ENCODE measurements at regions not wholly inside any gene's neighbourhood (a gene's known extent, or its start where the extent isn't known, plus 50 kb on each side); places are given as distances from the start of the nearest gene placed in this dataset.
"Not testable (repeated sequence)": the region's sequence is repeated elsewhere in the genome, so short reads cannot be mapped to it uniquely, and the experiment has no call there.

DNA sequence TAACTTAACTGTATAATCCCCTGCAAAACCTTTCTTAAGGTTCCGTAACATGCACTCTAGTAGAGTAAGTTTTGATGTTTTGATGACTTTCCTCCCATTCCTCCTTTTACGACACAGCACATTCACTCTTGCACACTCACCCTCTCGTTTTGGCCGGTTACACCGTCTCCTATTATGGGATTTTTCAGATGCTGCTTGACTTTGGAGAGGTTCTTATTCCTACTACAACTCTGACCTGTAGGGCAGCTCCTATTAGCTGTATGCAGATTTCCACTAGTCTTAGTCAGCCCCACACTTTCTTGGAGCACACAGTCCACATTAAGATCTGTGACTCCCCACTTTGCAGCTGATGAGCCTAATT lies 223.7 kb upstream of the SYNCRIP start:
- TF ChIP-seq, protein P1, sequence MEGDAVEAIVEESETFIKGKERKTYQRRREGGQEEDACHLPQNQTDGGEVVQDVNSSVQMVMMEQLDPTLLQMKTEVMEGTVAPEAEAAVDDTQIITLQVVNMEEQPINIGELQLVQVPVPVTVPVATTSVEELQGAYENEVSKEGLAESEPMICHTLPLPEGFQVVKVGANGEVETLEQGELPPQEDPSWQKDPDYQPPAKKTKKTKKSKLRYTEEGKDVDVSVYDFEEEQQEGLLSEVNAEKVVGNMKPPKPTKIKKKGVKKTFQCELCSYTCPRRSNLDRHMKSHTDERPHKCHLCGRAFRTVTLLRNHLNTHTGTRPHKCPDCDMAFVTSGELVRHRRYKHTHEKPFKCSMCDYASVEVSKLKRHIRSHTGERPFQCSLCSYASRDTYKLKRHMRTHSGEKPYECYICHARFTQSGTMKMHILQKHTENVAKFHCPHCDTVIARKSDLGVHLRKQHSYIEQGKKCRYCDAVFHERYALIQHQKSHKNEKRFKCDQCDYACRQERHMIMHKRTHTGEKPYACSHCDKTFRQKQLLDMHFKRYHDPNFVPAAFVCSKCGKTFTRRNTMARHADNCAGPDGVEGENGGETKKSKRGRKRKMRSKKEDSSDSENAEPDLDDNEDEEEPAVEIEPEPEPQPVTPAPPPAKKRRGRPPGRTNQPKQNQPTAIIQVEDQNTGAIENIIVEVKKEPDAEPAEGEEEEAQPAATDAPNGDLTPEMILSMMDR (IDR thresholded peaks at IDR 0.05) = no peak
- 24 to 27% methylated on average over 5 of the region's 5 CpGs for WGBS, 2 donors
- Histone ChIP-seq H3K27me3 (no peaks in the 10 kb centered on the region), H3K9me3 (no peaks in the 10 kb centered on the region), H3K36me3 (no peaks in the 10 kb centered on the region), H3K27ac (peak overlapping the region in 3 of 4 donors; percentile 56 to 74 (median 65)), H3K4me3 (peak overlapping the region in 3 of 4 donors; percentile 8 to 45 (median 24)), H3K4me1 (peaks cover 11 to 35% (median 24%) of the 10 kb centered on the region in 3 donors)
- FAIRE-seq = no peak
- ATAC-seq = peak; percentile 6 to 37 (median 17)
- no peak for DNase-seq
- intact Hi-C loops (cut with DNase I) = no loop called here

DNA sequence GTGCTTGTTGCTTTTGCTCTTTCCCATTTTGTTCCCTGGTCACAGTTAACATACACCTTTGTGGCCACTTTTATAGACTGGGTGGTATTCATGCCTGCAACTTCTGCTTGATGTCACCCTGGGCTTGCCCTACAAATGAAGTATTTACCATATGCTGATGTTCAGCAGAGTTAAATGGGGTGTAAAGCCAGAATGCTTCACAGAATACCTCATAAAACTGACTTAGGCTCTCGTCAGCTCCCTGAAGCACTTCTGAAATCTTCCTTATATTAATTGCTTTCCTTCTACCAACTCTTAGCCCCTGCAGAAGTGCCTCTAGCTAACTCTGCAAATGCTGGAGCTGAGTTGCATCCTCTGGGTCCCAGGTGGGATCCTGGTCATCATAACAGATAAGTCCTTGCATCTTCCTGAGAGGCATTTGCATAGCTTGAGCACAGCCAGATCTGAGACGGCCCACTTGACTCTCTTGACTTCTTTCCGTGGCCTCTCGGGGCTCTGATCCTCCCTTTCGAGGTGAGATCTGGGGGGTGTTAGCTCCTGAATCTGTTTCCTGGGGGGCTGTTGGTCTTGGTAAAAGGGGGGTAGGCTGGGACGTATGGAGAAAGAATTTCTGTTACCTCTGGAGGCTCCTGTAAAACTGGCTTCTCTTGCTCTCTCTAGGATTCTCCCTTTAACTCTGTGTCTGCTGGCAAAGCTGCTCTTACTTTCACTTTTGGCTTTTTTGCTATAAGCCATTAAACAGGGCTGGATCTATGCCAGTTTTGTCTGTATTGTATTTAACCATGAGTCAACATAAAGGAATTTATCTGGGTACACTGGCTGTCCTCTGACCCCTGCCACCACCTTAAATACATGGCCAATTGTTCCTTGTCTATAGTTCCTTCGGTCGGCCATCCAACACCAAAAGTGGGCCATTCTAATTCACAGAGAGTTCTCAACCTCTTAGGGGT lies 223.0 kb upstream of the SYNCRIP start:
- Histone ChIP-seq H3K27ac (peak overlapping the region; percentile 39 to 74 (median 54)), H3K9me3 (no peaks in the 10 kb centered on the region), H3K27me3 (no peaks in the 10 kb centered on the region), H3K4me3 (peak overlapping the region in 3 of 4 donors; percentile 8 to 45 (median 24)), H3K36me3 (no peaks in the 10 kb centered on the region), H3K4me1 (peaks cover 11 to 35% (median 24%) of the 10 kb centered on the region in 3 donors)
- DNase-seq = peak in 1 of 6 donors; percentile 23
- no peak for FAIRE-seq
- intact Hi-C loops (cut with DNase I) = no loop called here
- 4 to 7% methylated on average over 8 of the region's 8 CpGs for WGBS, 2 donors
- peak; percentile 19 to 62 (median 47) for ATAC-seq
- TF ChIP-seq, protein P1 (IDR thresholded peaks at IDR 0.05) = no peak

DNA sequence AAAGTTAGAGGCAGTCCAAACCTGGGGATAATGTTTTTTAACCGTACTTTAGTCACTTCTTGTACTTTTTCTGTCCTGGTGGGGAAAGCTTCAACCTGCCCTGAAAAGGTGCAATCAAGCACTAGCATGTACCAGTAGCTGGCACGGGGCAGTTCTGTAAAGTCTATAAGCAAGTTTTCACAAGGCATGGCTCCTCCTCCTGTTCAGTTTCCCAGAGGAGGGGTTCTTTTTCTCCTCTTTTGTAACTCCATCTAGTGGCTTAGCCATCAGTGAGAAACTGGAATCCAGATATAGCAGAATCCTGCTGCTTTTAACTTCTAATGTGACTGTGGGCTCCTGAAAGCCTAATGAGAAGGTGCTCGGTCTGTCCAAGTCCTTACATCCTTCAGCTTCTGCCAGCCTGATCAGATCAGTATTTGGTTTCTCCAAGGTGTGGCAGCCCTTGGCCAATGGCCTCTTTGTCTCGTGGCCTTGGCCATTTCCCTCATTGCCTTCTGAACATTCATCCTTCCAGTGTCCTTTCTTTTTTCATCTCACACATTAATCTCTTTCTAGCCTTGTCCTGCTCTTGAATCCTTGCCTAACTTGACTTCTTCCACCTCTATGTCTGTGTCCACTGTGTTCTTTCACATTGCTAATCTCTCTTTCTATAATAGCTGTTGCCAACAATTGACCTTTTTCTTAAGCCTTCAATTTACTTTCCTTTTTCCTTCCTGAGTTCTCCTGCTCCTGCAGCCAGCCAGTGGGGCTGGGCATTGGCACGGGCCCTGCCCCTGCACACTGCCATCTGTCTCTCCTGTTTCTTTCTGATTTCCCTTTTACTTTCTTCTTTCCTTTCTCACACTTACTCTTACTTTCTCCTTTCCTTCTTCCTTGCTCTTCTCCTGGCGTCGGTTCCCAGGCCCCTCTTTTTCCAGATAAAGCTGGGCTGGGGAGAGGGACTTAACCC lies 222.0 kb upstream of the SYNCRIP start:
- no peaks in the 10 kb centered on the region for H3K9me3 ChIP-seq
- FAIRE-seq = no peak
- no peaks in the 10 kb centered on the region for H3K27me3 ChIP-seq
- peak overlapping the region in 2 of 4 donors; percentile 24 to 45 for H3K4me3 ChIP-seq
- H3K36me3 ChIP-seq = no peaks in the 10 kb centered on the region
- peaks cover 11 to 35% (median 24%) of the 10 kb centered on the region in 3 donors for H3K4me1 ChIP-seq
- WGBS, 2 donors = 11 to 21% methylated on average over 7 of the region's 7 CpGs
- H3K27ac ChIP-seq = peak overlapping the region; percentile 39 to 74 (median 54)
- TF ChIP-seq, protein P1 (IDR thresholded peaks at IDR 0.05) = no peak
- peak in 3 of 6 donors; percentile 20 to 63 (median 31) for DNase-seq
- ATAC-seq = peak; percentile 68 to 82 (median 78)
- intact Hi-C loops (cut with DNase I) = no loop called here

DNA sequence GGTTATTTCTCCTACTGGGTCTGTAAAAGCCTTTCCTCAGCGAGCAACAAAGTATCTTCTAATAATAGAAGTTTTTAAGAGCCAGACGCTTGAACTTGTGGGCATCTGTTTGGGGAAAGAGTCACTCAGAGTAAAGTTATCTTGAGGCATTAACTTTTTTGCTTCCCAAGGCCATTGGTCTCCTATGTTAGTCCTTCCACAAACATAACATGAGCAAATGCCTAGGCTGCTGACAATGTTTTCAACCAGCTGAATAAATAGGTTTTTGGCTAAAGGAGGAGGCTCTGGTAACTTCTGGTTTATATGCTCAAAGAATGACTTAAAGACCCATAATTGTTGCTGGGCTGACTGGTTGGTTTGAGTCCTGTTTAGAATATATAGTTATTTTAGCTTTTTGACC lies 213.5 kb upstream of the SYNCRIP start:
- peak; percentile 74 to 91 (median 86) for ATAC-seq
- Histone ChIP-seq H3K36me3 (no peaks in the 10 kb centered on the region), H3K27ac (peak overlapping the region in 2 of 4 donors; percentile 58 to 59), H3K9me3 (no peaks in the 10 kb centered on the region), H3K27me3 (no peaks in the 10 kb centered on the region), H3K4me1 (peaks cover 0 to 12% (median 3%) of the 10 kb centered on the region in 3 donors), H3K4me3 (no peak overlapping the region)
- WGBS, 2 donors = 32 to 35% methylated on average over 2 of the region's 2 CpGs
- intact Hi-C loops (cut with DNase I) = no loop called here
- no peak for FAIRE-seq
- TF ChIP-seq, protein P1 (IDR thresholded peaks at IDR 0.05) = no peak
- DNase-seq = peak in 1 of 6 donors; percentile 12

DNA sequence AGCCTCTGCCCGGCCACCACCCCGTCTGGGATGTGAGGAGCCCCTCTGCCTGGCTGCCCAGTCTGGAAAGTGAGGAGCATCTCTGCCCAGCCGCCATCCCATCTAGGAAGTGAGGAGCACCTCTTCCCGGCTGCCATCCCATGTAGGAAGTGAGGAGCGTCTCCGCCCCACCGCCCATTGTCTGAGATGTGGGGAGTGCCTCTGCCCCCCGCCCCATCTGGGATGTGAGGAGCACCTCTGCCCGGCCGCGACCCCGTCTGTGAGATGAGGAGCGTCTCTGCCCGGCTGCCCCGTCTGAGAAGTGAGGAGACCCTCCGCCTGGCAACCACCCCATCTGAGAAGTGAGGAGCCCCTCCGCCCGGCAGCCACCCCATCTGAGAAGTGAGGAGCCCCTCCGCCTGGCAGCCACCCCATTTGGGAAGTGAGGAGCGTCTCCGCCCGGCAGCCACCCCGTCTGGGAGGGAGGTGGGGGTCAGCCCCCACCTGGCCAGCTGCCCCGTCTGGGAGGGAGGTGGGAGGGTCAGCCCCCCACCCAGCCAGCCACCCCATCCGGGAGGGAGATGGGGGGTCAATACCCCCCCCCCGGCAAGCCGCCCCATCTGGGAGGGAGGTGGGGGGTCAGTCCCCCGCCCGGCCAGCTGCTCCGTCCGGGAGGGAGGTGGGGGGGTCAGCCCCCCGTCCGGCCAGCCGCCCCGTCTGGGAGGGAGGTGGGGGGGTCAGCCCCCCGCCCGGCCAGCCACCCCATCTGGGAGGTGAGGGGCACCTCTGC lies 195.8 kb upstream of the SYNCRIP start:
- H3K4me1 ChIP-seq; H3K4me3 ChIP-seq; H3K27me3 ChIP-seq; FAIRE-seq; intact Hi-C loops (cut with DNase I); ATAC-seq; H3K27ac ChIP-seq; H3K36me3 ChIP-seq; H3K9me3 ChIP-seq: not testable (repeated sequence)
- WGBS, 2 donors = 95 to 97% methylated on average over 21 to 35 of the region's 37 CpGs
- DNase-seq = peak in 2 of 6 donors; percentile 11 to 67
